Activated T-helper 2 cell treated with anti-CD3 and anti-CD28 coated beads, Interferon-gamma antibody, Interleukin-2, Interleukin-4, amounts not matched to agents 10 μg/mL and 5 μg/mL and 100 μg/mL, durations not matched to agents 14 hours and 24 hours and 36 hours (primary cell): ENCODE measurements at regions not wholly inside any gene's neighbourhood (a gene's known extent, or its start where the extent isn't known, plus 50 kb on each side); places are given as distances from the start of the nearest gene placed in this dataset.

Source experiments
- DNase-seq: peaks from one replicate; pipeline ENCODE4 v3.0.0; 2021; ENCODE audit warnings: low spot score
- H3K27ac Mint-ChIP-seq: one replicate; pipeline ENCODE4 v1.8.0; 2021; ENCODE audit warnings: mixed read lengths
- H3K27me3 Mint-ChIP-seq: one replicate; pipeline ENCODE4 v1.8.0; 2021; ENCODE audit warnings: low read depth, mixed read lengths
- H3K36me3 Mint-ChIP-seq: one replicate; pipeline ENCODE4 v1.8.0; 2021; ENCODE audit warnings: low read depth, mixed read lengths
- H3K4me1 Mint-ChIP-seq: one replicate; pipeline ENCODE4 v1.8.0; 2021; ENCODE audit warnings: low read depth, mixed read lengths
- H3K4me3 Mint-ChIP-seq: one replicate; pipeline ENCODE4 v1.8.0; 2021; ENCODE audit warnings: low read depth, mild to moderate bottlenecking, moderate library complexity, mixed read lengths
- H3K9me3 Mint-ChIP-seq: one replicate; pipeline ENCODE4 v1.8.0; 2021; ENCODE audit warnings: mixed read lengths
- intact Hi-C: fragments of 100-400 bp; cut with micrococcal nuclease; formaldehyde crosslinking; loops from one replicate; pipeline ENCODE4 v1.15.1; 2023

DNA sequence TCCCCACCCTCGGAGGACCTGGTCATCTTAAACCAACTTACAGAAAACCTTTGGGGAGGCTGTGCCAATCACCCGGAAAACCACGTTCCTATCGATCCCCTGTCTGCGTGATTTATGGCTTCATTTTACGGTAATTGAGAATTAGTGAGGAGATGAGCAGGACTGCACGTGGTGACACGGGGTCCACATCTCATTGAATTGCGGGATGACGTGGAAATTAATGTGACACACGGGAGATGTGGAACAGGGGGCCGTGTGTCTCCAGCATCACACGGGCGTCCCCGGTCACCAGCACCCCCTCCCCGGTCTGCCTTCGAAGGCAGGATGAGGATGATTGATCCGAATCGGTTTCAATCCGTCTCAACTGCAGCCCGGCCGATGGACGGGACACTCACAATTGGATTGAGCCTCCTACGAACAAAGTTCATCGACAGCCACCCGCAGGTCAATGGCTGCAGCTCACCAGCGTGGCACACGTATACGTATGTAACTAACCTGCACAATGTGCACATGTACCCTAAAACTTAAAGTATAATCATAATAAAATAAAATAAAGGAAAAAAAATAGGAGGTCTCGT, 160.3 kb downstream of the SHOX start:
- Mint-ChIP-seq H3K9me3 (no peaks in the 10 kb centered on the region), H3K27ac (no peak overlapping the region), H3K4me1 (no peaks in the 10 kb centered on the region), H3K36me3 (no peaks in the 10 kb centered on the region), H3K4me3 (no peak overlapping the region), H3K27me3 (peaks cover 14% of the 10 kb centered on the region)
- no peak for DNase-seq
- intact Hi-C loops, result no loop called here

DNA sequence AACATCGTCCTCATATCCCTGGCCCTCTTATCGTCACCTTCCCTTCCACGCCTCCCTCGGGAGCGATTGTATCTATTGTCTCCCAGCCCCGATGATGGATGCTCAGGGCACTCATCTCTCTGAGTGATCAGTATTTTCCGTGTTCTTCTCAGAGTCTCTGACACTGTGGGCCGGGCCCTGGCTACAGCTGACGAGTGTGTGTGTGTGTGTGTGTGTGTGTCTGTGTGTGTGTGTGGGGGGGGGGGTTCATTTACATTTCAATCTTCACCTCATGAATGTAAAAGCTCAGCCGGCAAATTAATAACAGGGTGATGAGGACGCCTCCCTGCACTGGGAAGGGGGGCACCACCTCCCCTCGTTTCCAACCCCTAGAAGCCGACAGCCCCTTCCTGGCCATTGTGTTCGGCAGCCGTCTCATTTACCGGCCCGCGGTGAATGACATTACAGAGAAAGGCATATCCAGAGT, 159.5 kb downstream of the SHOX start:
- Mint-ChIP-seq H3K27ac (no peak overlapping the region), H3K36me3 (no peaks in the 10 kb centered on the region), H3K4me3 (no peak overlapping the region), H3K9me3 (no peaks in the 10 kb centered on the region), H3K27me3 (peaks cover 14% of the 10 kb centered on the region), H3K4me1 (no peaks in the 10 kb centered on the region)
- intact Hi-C loops, result no loop called here
- DNase-seq, result no peak

DNA sequence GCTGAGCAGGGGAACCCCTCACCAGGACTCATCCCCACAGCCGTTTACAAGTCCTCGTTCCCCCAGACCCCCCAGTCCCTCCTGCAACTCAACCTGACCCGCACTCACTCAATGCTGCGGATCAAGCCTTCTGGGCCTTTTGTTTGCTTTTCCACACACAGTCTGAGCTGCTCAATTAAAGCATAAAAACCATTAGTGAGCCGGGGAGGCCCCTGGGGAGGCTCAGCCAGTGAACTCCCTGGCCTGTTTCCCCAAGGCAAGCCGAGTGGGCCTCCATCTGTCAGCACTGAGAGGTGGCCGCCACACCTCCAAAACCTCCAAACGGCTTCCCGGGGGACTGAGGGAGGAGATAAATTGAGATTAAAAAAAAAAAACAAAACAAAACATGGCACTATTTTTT, 158.5 kb downstream of the SHOX start:
- no peaks in the 10 kb centered on the region for H3K4me1 Mint-ChIP-seq
- intact Hi-C loops, result no loop called here

DNA sequence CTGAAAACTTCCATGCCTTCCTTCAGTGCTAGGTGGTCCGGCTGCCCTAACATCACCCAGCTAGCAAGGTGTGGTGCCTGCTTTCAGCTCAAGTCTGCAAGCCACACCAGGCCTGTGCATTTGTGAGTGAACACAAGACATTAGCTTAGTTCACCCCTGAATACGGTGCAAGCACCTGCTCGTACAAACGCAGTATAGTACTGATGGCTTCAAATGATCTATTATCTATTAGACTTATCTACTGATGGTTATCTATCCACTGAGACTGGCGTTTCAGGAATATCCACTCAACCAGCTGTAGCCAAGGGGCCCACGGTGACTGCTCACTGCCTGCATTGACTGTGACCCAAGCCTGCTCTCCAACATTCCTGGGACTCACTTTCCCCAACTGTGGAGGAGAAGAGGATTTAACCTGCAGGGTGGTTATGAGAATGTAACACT, 155.9 kb downstream of the SHOX start:
- Mint-ChIP-seq H3K27ac (no peak overlapping the region), H3K4me3 (no peak overlapping the region), H3K27me3 (peaks cover 12% of the 10 kb centered on the region), H3K9me3 (peaks cover 7% of the 10 kb centered on the region), H3K4me1 (no peaks in the 10 kb centered on the region), H3K36me3 (no peaks in the 10 kb centered on the region)
- intact Hi-C loops, result no loop called here
- no peak for DNase-seq

More for the DNA sequence above, 158.5 kb downstream of the SHOX start:
- Mint-ChIP-seq H3K9me3 (peaks cover 2% of the 10 kb centered on the region), H3K27ac (no peak overlapping the region), H3K4me3 (no peak overlapping the region), H3K27me3 (peaks cover 14% of the 10 kb centered on the region), H3K36me3 (no peaks in the 10 kb centered on the region)
- no peak for DNase-seq

DNA sequence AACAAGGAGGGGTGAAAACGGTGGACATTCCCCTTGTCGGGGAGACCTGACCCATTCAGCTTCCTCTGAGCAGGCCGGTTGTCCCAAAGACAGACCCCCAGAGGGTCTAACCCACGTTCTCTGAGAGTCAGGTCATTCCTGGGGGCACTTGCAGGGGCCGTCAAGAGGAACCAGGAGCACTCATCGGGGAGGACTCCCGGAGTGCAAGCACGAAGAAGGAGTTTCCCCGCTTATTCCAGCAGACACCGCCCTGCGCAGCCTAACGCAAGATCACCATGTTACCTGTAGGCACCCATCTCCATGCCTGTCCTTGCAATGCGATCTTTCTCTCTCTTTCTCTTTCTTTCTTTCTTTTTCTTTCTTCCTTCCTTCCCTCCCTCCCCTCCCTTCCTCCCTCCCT, 154.2 kb downstream of the SHOX start:
- H3K27me3 Mint-ChIP-seq, result no peaks in the 10 kb centered on the region
- H3K4me3 Mint-ChIP-seq, result no peak overlapping the region
- H3K4me1 Mint-ChIP-seq, result no peaks in the 10 kb centered on the region

DNA sequence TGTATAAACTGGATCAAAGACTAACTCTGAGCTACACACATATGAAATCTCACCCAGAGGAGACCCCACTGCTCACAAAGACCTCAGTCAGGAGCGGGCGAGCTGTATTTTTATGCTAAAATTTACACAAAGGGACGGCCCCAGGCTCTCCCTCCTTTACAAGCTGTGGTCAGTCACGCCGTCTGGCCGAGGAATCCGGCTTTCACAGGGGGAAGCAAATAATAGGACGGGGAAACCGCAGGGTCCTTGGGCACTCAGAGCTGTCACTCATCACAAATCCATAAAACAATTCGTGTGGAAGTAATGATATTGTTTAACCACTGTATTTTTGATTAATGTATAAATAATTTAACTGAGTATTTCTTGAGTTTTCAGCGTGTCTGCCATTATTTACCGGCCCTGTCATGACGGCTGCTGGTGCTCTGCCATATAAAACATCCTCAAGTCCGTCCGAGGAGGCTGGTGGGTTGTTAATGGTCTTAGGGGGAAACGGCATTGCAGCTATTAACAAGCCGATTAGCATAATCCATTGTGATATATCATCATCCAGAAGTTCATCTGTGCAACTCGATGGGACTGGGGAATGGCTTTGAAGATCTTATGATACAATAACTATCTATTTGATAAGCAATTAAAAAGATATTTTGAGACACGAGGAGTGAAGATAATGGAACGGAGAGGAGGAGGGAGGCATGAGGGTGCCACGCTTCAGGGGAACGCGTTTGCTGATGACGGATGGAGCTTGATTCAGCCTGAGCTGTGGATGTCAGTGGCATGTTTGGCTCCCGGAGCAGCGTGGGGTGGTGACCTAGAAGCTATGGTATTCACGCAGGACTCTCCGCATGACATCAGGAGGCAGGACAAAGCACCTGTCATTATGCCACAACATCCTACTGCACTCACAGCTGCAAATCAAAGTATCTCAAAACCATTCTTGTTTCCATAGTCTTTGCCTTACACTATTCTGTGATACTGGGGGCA, 150.9 kb downstream of the SHOX start:
- no peaks in the 10 kb centered on the region for H3K36me3 Mint-ChIP-seq
- H3K27ac Mint-ChIP-seq, result no peak overlapping the region
- intact Hi-C loops, result no loop called here
- H3K4me1 Mint-ChIP-seq, result no peaks in the 10 kb centered on the region
- DNase-seq, result no peak
- H3K4me3 Mint-ChIP-seq, result no peak overlapping the region
- no peaks in the 10 kb centered on the region for H3K27me3 Mint-ChIP-seq
- peaks cover 34% of the 10 kb centered on the region for H3K9me3 Mint-ChIP-seq

More for the DNA sequence above, 154.2 kb downstream of the SHOX start:
- Mint-ChIP-seq H3K27ac (no peak overlapping the region), H3K36me3 (no peaks in the 10 kb centered on the region), H3K9me3 (peaks cover 21% of the 10 kb centered on the region)
- intact Hi-C loops, result no loop called here
- DNase-seq, result no peak

DNA sequence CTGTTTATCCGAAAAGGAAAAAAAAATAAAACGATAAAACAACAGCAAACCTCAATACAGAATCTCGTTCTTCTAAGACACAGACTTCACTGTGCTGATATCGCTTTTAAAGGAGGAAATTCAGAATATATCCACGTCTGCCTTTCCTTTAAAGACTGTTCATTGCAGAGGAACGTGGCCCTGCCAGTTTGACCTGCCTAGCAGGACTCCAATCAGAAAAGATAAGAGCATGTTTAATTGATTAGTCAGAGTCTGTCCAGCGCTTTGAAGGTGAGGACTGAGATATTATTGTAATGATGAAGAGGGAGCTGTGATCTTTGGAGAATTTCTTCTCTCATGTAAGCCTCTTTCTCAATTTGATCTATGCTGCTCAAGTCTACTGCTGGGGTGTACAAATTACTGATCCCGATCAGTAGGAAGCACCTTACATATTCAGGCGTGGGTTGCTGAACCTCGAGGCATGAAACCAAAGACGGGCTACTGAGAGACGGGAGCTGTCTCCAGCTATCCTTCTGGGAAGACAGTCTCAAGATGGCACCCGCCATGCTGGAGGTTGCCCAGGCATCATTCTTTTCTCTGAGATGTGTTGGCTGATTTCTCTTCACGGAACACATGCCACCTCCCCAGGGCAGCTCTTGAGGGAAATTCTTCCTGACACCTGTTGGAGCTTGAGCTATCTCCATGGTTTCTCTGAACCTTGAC, 146.1 kb downstream of the SHOX start:
- Mint-ChIP-seq H3K4me1 (no peaks in the 10 kb centered on the region), H3K27ac (no peak overlapping the region), H3K4me3 (no peak overlapping the region), H3K27me3 (no peaks in the 10 kb centered on the region), H3K36me3 (no peaks in the 10 kb centered on the region), H3K9me3 (peaks cover 37% of the 10 kb centered on the region)
- intact Hi-C loops, result no loop called here
- DNase-seq, result no peak

DNA sequence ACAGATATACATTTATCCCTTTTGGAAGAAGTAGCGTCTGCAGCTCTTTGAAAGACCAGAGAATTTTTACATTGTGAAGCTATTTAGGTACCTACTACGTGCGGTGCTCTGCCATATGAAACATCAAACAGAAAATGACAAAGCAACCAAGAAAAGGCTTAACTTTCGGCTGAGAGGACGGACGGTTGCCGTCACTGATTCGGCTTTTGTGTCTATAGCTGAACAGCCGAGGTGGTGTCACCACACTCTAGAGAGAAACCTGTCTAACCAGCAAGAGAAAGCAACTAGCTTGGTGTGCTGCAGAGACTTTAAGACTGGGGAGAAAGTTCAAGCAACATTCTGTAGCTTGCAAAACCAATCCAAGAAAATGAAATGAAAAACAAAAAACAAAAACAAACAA, 145.5 kb downstream of the SHOX start:
- Mint-ChIP-seq H3K4me3 (no peak overlapping the region), H3K27me3 (no peaks in the 10 kb centered on the region), H3K9me3 (peaks cover 40% of the 10 kb centered on the region), H3K36me3 (no peaks in the 10 kb centered on the region), H3K27ac (no peak overlapping the region), H3K4me1 (no peaks in the 10 kb centered on the region)
- intact Hi-C loops, result no loop called here
- DNase-seq, result no peak

DNA sequence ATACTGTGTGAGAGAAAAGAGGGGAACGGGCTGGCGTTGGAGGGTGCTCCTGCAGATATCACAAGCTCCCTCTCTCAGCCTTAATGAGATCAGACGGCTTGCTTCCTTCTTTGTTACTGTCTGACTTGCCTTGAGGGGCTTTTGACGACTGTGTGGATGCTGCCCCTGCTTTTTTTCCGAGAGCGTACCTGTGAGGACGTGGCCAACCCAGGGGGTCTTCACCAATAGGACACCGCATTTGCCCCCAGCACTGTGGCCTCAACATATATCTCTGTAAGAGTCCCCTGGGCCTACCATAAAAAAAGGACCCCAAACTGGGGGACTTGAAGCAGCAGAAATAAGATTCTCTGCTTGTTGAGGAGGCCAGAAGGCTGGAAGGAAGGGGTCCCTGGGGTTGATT, 143.9 kb downstream of the SHOX start:
- Mint-ChIP-seq H3K27me3 (no peaks in the 10 kb centered on the region), H3K27ac (no peak overlapping the region), H3K4me1 (no peaks in the 10 kb centered on the region), H3K4me3 (no peak overlapping the region), H3K36me3 (no peaks in the 10 kb centered on the region), H3K9me3 (peaks cover 27% of the 10 kb centered on the region)
- intact Hi-C loops, result no loop called here
- DNase-seq, result no peak

DNA sequence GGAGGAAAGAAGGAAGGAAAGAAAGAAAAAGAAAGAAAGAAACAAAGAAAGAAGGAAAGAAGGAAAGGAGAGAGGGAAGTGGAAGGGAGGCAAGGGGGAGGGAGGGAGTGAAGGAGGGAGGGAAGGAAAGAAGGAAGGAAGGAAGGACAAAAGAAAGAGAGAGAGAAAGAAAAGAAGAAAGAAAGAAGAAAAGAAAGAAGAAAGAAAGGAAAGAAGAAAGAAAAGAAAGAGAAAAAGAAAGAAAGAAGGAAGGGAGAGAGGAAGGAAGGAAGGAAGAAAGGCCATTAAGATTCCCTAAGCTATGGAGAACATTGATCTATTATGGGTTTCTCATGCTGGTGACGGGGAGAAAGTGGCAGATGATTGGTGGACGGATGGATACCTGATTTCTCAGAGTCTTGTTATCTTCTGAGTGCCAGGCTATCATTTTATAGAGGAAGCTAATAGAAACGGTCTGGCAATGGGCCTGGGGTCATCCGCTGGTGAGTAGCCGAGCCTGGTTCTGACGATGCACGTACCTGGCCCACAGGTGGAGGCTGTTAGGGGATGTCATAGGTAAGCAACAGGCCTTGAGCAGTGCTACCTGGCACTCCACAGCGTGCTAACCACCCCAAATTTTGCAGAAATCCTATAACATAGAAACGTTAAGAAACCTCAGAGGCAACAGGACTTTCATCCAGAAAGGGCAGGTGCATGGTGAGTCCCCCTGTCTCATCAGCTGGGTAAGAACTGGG, 142.9 kb downstream of the SHOX start:
- no peak overlapping the region for H3K27ac Mint-ChIP-seq
- H3K4me1 Mint-ChIP-seq, result no peaks in the 10 kb centered on the region
- DNase-seq, result no peak
- no peak overlapping the region for H3K4me3 Mint-ChIP-seq
- H3K36me3 Mint-ChIP-seq, result no peaks in the 10 kb centered on the region
- H3K9me3 Mint-ChIP-seq, result peaks cover 16% of the 10 kb centered on the region
- intact Hi-C loops, result no loop called here
- H3K27me3 Mint-ChIP-seq, result no peaks in the 10 kb centered on the region

DNA sequence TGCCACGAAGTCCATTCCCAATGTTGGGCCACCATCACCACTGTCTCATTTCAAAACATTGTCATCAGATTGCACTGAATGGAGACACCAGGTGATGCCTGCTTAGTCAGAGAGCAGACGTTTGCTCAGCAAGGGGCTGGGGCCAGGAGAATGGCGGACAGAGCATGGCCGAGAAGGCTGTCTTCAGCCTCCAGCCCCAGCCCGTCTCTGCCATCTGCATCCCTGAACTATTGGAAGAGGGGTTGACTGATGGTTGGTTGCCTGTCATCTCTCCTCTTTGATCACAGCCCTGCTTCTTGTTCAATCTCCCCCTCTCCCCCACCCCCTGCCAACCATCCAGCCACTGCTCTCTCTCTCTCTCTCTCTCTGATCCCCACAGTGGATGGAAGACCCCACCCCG, 140.9 kb downstream of the SHOX start:
- Mint-ChIP-seq H3K4me3 (no peak overlapping the region), H3K9me3 (peaks cover 26% of the 10 kb centered on the region), H3K36me3 (no peaks in the 10 kb centered on the region), H3K27me3 (no peaks in the 10 kb centered on the region), H3K4me1 (no peaks in the 10 kb centered on the region), H3K27ac (no peak overlapping the region)
- DNase-seq, result no peak
- intact Hi-C loops, result no loop called here

DNA sequence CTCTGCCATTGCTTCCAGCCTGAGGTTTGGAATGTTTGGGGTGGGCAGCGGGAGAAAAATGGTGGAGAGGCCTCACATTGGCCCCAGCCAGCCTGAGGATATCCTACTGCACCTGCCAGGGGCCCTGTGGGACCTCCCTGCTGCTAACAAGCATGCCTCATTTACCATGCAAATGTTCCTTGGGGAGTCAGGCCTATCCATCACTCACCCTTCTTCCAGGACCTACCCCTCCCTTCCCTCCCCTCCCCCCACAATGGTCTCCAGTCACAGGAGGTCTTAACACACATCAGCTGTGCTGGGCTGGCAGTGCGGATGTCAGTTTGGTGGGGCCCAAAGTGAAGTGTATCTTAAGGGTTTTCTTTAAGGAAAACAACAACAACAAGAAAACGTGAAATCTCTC, 139.2 kb downstream of the SHOX start:
- DNase-seq, result no peak
- no peak overlapping the region for H3K4me3 Mint-ChIP-seq
- no peaks in the 10 kb centered on the region for H3K27me3 Mint-ChIP-seq
- no peaks in the 10 kb centered on the region for H3K36me3 Mint-ChIP-seq
- peaks cover 22% of the 10 kb centered on the region for H3K9me3 Mint-ChIP-seq
- H3K4me1 Mint-ChIP-seq, result no peaks in the 10 kb centered on the region
- no peak overlapping the region for H3K27ac Mint-ChIP-seq
- intact Hi-C loops, result no loop called here
